HCT116 (cell line): ENCODE measurements at regions not wholly inside any gene's neighbourhood (a gene's known extent, or its start where the extent isn't known, plus 50 kb on each side); places are given as distances from the start of the nearest gene placed in this dataset.

Experiments used
- ATAC-seq: fragments of 200-7000 bp; cut with Tn5 transposase; 2 replicates; pipeline ENCODE4 v1.9.1; 2020; ENCODE audit warnings: mild to moderate bottlenecking, moderate library complexity
- BruUV-seq: library from RNA; stranded (reverse); fragments of 400-500 nt; replicated peaks from 2 replicates; lab custom pipeline; 2021; lab: Mats Ljungman, UMichigan
- CTCF ChIA-PET: fragments of 300-600 bp; sonication (Branson Sonifier 250); formaldehyde crosslinking; loops from one replicate; lab custom pipeline; 2021; ENCODE audit warnings: antibody characterized with exemption; lab: Charles Lee
- POLR2A ChIA-PET: fragments of 300-600, 350-600 bp; sonication (Branson Sonifier 250); formaldehyde crosslinking; loops from one replicate; lab custom pipeline; 2021; ENCODE audit warnings: antibody characterized with exemption; lab: Charles Lee
- RAD21 ChIA-PET, 2 experiments: fragments of 300-600 bp; sonication (Branson Sonifier 250); formaldehyde crosslinking; loops; one replicate each; lab custom pipeline; 2023; ENCODE audit warnings: low total read pairs in 2 of 2; ENCODE audit not compliant: uncharacterized antibody in 2 of 2, unreplicated experiment in 2 of 2, low non-redundant PET in 1 of 2; lab: Charles Lee
- DNase-seq: peaks from one replicate; pipeline ENCODE4 v3.0.0-alpha.2; 2010; ENCODE audit warnings: low read depth, low spot score
- H2AFZ ChIP-seq: fragments of 200-600 bp; shearing (Covaris generic), sonication (generic); 2 replicates; pipeline ENCODE4 v1.6.1; 2017; ENCODE audit warnings: low read depth, mixed run types, mixed read lengths, antibody characterized with exemption, low read length; ENCODE audit not compliant: poor library complexity, severe bottlenecking
- H3K27ac ChIP-seq: 2 replicates; pipeline ENCODE4 v1.5.1; 2012; ENCODE audit warnings: low read depth, low read length
- H3K27me3 ChIP-seq: fragments of 200-600 bp; sonication (generic); 2 replicates; pipeline ENCODE4 v1.6.1; 2016; ENCODE audit warnings: mixed run types, low read length, mixed read lengths; ENCODE audit not compliant: insufficient read depth
- H3K36me3 ChIP-seq, 2 experiments: fragments of 200-500 bp in 1 of 2; fragments of 200-600 bp in 1 of 2; sonication (Bioruptor generic) in 1 of 2; sonication (generic) in 1 of 2; 2 replicates each; pipeline versions ENCODE4 v1.5.1 to v1.6.1; 2014 to 2016; ENCODE audit warnings: low read length in 2 of 2, inconsistent platforms in 1 of 2, mixed read lengths in 1 of 2, mixed run types in 1 of 2; ENCODE audit not compliant: insufficient read depth in 2 of 2, control insufficient read depth in 1 of 2
- H3K4me1 ChIP-seq, 2 experiments: fragments of 200-600 bp in 1 of 2; sonication (generic) in 1 of 2; 2 replicates each; pipeline versions ENCODE4 v1.5.1 to v1.6.1; 2012 to 2017; ENCODE audit warnings: low read length in 2 of 2, inconsistent platforms in 1 of 2, mild to moderate bottlenecking in 1 of 2, mixed read lengths in 1 of 2, mixed run types in 1 of 2, moderate library complexity in 1 of 2; ENCODE audit not compliant: insufficient read depth in 2 of 2, control insufficient read depth in 1 of 2
- H3K4me2 ChIP-seq: fragments of 200-600 bp; sonication (generic); 2 replicates; pipeline ENCODE4 v1.6.1; 2017; ENCODE audit warnings: mixed run types, low read length, mixed read lengths
- H3K4me3 ChIP-seq, 2 experiments: fragments of 200-600 bp in 1 of 2; sonication (generic) in 1 of 2; replicated peaks in 1 of 2; 2 replicates each; pipeline ENCODE4 v1.5.1; 2011 to 2016; ENCODE audit warnings: low read length in 2 of 2, control low read depth in 1 of 2, low read depth in 1 of 2, mild to moderate bottlenecking in 1 of 2, mixed read lengths in 1 of 2, mixed run types in 1 of 2
- H3K79me2 ChIP-seq: fragments of 200-600 bp; sonication (generic); 2 replicates; pipeline ENCODE4 v1.6.1; 2017; ENCODE audit warnings: mild to moderate bottlenecking, mixed run types, low read length, moderate library complexity, mixed read lengths; ENCODE audit not compliant: insufficient read depth
- H3K9ac ChIP-seq: fragments of 200-600 bp; sonication (generic); 2 replicates; pipeline ENCODE4 v1.6.1; 2016; ENCODE audit warnings: low read length, mixed read lengths
- H3K9me2 ChIP-seq: fragments of 200-600 bp; sonication (generic), shearing (Covaris generic); 2 replicates; pipeline ENCODE4 v1.6.1; 2017; ENCODE audit warnings: mixed run types, mild to moderate bottlenecking, moderate library complexity; ENCODE audit not compliant: insufficient read depth
- H3K9me3 ChIP-seq, 2 experiments: fragments of 200-500 bp in 1 of 2; fragments of 200-600 bp in 1 of 2; sonication (Bioruptor generic) in 1 of 2; sonication (generic) in 1 of 2; 2 replicates each; pipeline ENCODE4 v1.6.1; 2014 to 2017; ENCODE audit warnings: low read length in 2 of 2, mixed read lengths in 2 of 2, inconsistent platforms in 1 of 2, low read depth in 1 of 2, mild to moderate bottlenecking in 1 of 2, mixed run types in 1 of 2, moderate library complexity in 1 of 2; ENCODE audit not compliant: control insufficient read depth in 1 of 2, insufficient read depth in 1 of 2
- H4K20me1 ChIP-seq: fragments of 200-600 bp; sonication (generic), shearing (Covaris generic); 2 replicates; pipeline ENCODE4 v1.6.1; 2017; ENCODE audit warnings: mixed run types, mild to moderate bottlenecking, moderate library complexity; ENCODE audit not compliant: insufficient read depth
- ATF3 ChIP-seq: IDR thresholded peaks from 2 replicates; pipeline ENCODE4 v1.6.1; 2012
- EZH2 ChIP-seq: fragments of 200-600 bp; sonication (generic); IDR thresholded peaks from 2 replicates; pipeline ENCODE4 v1.6.1; 2017; ENCODE audit warnings: antibody characterized with exemption, mixed run types
- EZH2phosphoT487 ChIP-seq: fragments of 200-600 bp; IDR thresholded peaks from 2 replicates; pipeline ENCODE4 v1.6.1; 2018; ENCODE audit warnings: antibody characterized with exemption, borderline replicate concordance
- FOSL1 ChIP-seq: IDR thresholded peaks from 2 replicates; pipeline ENCODE4 v1.6.1; 2012; ENCODE audit warnings: low read depth
- JUND ChIP-seq: IDR thresholded peaks from 2 replicates; pipeline ENCODE4 v1.6.1; 2012
- MAX ChIP-seq: IDR thresholded peaks from 2 replicates; pipeline ENCODE4 v1.6.1; 2012
- POLR2AphosphoS5 ChIP-seq: IDR thresholded peaks from 2 replicates; pipeline ENCODE4 v1.6.1; 2011; ENCODE audit warnings: mild to moderate bottlenecking, low read depth, low read length, moderate library complexity
- REST ChIP-seq: IDR thresholded peaks from 2 replicates; pipeline ENCODE4 v1.6.1; 2012; ENCODE audit warnings: low read depth
- SIN3A ChIP-seq: IDR thresholded peaks from 2 replicates; pipeline ENCODE4 v1.6.1; 2012; ENCODE audit warnings: low read depth
- SP1 ChIP-seq: IDR thresholded peaks from 2 replicates; pipeline ENCODE4 v1.6.1; 2012; ENCODE audit warnings: low read depth
- intact Hi-C: fragments of 100-400 bp; cut with micrococcal nuclease; formaldehyde crosslinking; loops from 2 replicates; pipeline ENCODE4 v1.10.0; 2022

GRCh38 chr17:72588961-72589360 is 468.1 kb downstream of the SOX9 start (continued):
- TF ChIP-seq REST (no peak), EZH2phosphoT487 (no peak), JUND (peak; percentile 96)

GRCh38 chr17:72590382-72590781 is 469.6 kb downstream of the SOX9 start:
- Histone ChIP-seq H3K27me3 (no peaks in the 10 kb centered on the region), H3K4me2 (peak overlapping the region; percentile 89), H3K9ac (peak overlapping the region; percentile 79), H3K79me2 (peaks cover 70% of the 10 kb centered on the region), H3K4me1 (peaks cover 39 to 73% of the 10 kb centered on the region in 2 experiments), H3K4me3 (peak overlapping the region; percentile 81 to 87), H2AFZ (no peak overlapping the region), H4K20me1 (peaks cover 4% of the 10 kb centered on the region; the same call in 1 of the 2 replicates), H3K9me3 (no peaks in the 10 kb centered on the region), H3K27ac (no peak overlapping the region), H3K36me3 (peaks cover 0 to 3% of the 10 kb centered on the region in 2 experiments; a peak in 1 of 4 replicates), H3K9me2 (no peaks in the 10 kb centered on the region)
- DNase-seq (no peak), ATAC-seq (no peak)
- TF ChIP-seq EZH2 (no peak), FOSL1 (no peak), SIN3A (no peak), MAX (no peak; the same call in 1 of the 2 replicates), SP1 (no peak), POLR2AphosphoS5 (no peak), ATF3 (no peak)
- ChIA-PET POLR2A (interaction anchor here (3.4 kb wide), 1 partner anchor 11 kb away, joined by 26 read pairs; no protein-coding TSS in a partner anchor), RAD21 (no interaction called here), CTCF (no interaction called here)
- no TSS peak for BruUV-seq
- intact Hi-C loops = loop anchor here (5.0 kb wide), 2 partner anchors 92 to 702 kb away; no protein-coding TSS in a partner anchor
